Skeletal muscle tissue (tissue), 3 donors: ENCODE measurements at regions not wholly inside any gene's neighbourhood (a gene's known extent, or its start where the extent isn't known, plus 50 kb on each side); places are given as distances from the start of the nearest gene placed in this dataset.

Source experiments
- H3K27ac ChIP-seq: one replicate; pipeline ENCODE4 v1.7.0; 2013; ENCODE audit warnings: mild to moderate bottlenecking, low read depth, low read length, inconsistent platforms
- H3K27me3 ChIP-seq, 3 donors: one replicate each; pipeline ENCODE4 v1.7.0; 2013; ENCODE audit warnings: low read length in 3 of 3; ENCODE audit not compliant: control insufficient read depth in 3 of 3, insufficient read depth in 3 of 3
- H3K36me3 ChIP-seq, 3 donors: one replicate each; pipeline ENCODE4 v1.7.0; 2013; ENCODE audit warnings: low read length in 3 of 3; ENCODE audit not compliant: control insufficient read depth in 3 of 3, insufficient read depth in 3 of 3
- H3K4me1 ChIP-seq, 3 donors: one replicate each; pipeline ENCODE4 v1.7.0; 2013; ENCODE audit warnings: low read length in 3 of 3, mild to moderate bottlenecking in 3 of 3; ENCODE audit not compliant: control insufficient read depth in 3 of 3, insufficient read depth in 3 of 3
- H3K4me3 ChIP-seq, 3 donors: one replicate each; pipeline ENCODE4 v1.7.0; 2013; ENCODE audit warnings: low read length in 3 of 3
- H3K9ac ChIP-seq, 3 donors: one replicate each; pipeline ENCODE4 v1.7.0; 2013; ENCODE audit warnings: low read length in 3 of 3, mild to moderate bottlenecking in 3 of 3, moderate library complexity in 2 of 3, low read depth in 1 of 3
- H3K9me3 ChIP-seq, 3 donors: one replicate each; pipeline ENCODE4 v1.7.0; 2013; ENCODE audit warnings: low read length in 3 of 3; ENCODE audit not compliant: control insufficient read depth in 3 of 3
- donor health status: Osteomylitis.

GRCh38 chrX:45842207-45842925 lies 641.7 kb upstream of the DIPK2B start:
- Histone ChIP-seq H3K27ac (no peak overlapping the region), H3K27me3 (no peaks in the 10 kb centered on the region), H3K4me1 (no peaks in the 10 kb centered on the region), H3K36me3 (no peaks in the 10 kb centered on the region), H3K9ac (no peak overlapping the region), H3K4me3 (no peak overlapping the region), H3K9me3 (no peaks in the 10 kb centered on the region)

DNA sequence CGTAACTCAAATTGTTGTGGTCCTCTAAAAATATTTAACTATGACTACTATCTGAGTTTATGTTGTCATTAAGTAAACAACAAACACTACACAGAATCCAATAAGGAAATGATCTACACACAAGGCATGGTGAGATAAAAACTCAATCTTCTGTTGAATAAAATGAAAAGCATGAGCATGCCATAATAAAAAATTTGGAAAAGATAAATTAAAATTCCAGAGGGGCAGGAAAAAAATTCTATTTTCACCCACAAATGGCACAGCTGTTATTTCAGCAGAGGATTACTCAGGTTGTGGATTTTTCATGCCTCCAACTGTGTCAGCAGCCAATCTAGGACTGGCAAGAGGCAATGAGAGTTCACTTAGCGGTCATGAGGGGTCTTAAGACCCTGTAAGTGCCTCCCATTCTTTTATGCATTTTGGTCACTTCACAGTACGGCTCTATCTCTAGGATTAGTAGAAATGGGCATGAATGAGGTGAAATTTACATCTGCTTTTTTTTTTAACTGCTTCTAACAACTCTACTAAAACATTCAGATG lies 639.8 kb upstream of the DIPK2B start:
- H3K27me3 ChIP-seq, result no peaks in the 10 kb centered on the region
- H3K4me3 ChIP-seq, result no peak overlapping the region
- no peak overlapping the region for H3K27ac ChIP-seq
- H3K9ac ChIP-seq, result no peak overlapping the region
- H3K4me1 ChIP-seq, result no peaks in the 10 kb centered on the region
- no peaks in the 10 kb centered on the region for H3K9me3 ChIP-seq
- no peaks in the 10 kb centered on the region for H3K36me3 ChIP-seq

DNA sequence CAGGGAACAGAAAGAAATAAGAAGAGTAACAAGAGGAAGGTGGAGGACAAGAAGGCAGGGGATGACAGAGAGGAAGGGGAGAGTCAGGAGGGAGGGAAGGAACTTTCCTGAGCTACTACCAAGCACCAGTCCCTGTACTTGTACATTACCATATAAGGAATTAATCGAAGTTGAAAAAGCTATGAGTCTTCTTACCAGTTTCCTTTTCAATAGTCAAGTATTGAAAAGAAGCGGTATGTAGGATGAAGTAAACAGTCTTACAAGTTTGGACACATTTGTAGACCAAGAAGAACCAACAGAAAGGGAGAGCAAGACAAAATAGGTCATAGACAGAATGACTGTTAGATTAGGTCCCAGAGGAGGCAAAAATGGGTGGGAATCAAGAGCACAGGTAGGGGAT lies 629.7 kb upstream of the DIPK2B start:
- Histone ChIP-seq H3K27me3 (peaks cover 0 to 3% (median 0%) of the 10 kb centered on the region in 3 donors), H3K4me3 (no peak overlapping the region), H3K9me3 (no peaks in the 10 kb centered on the region), H3K9ac (no peak overlapping the region), H3K36me3 (no peaks in the 10 kb centered on the region), H3K27ac (no peak overlapping the region), H3K4me1 (no peaks in the 10 kb centered on the region)

- Histone ChIP-seq H3K36me3 (no peaks in the 10 kb centered on the region), H3K27ac (no peak overlapping the region), H3K4me1 (no peaks in the 10 kb centered on the region), H3K27me3 (no peaks in the 10 kb centered on the region), H3K4me3 (no peak overlapping the region), H3K9ac (no peak overlapping the region), H3K9me3 (no peaks in the 10 kb centered on the region)
These were observed 623.8 kb upstream of the DIPK2B start for GRCh38 chrX:45824471-45824870.

GRCh38 chrX:45823536-45823935 lies 622.9 kb upstream of the DIPK2B start:
- H3K4me3 ChIP-seq, result no peak overlapping the region
- H3K27me3 ChIP-seq, result no peaks in the 10 kb centered on the region
- H3K9ac ChIP-seq, result no peak overlapping the region
- no peak overlapping the region for H3K27ac ChIP-seq
- no peaks in the 10 kb centered on the region for H3K4me1 ChIP-seq
- no peaks in the 10 kb centered on the region for H3K9me3 ChIP-seq
- H3K36me3 ChIP-seq, result no peaks in the 10 kb centered on the region

- Histone ChIP-seq H3K27me3 (no peaks in the 10 kb centered on the region), H3K9me3 (no peaks in the 10 kb centered on the region), H3K9ac (no peak overlapping the region), H3K4me1 (no peaks in the 10 kb centered on the region), H3K27ac (no peak overlapping the region), H3K4me3 (no peak overlapping the region), H3K36me3 (no peaks in the 10 kb centered on the region)
These were observed 621.4 kb upstream of the DIPK2B start for GRCh38 chrX:45822124-45822523.

DNA sequence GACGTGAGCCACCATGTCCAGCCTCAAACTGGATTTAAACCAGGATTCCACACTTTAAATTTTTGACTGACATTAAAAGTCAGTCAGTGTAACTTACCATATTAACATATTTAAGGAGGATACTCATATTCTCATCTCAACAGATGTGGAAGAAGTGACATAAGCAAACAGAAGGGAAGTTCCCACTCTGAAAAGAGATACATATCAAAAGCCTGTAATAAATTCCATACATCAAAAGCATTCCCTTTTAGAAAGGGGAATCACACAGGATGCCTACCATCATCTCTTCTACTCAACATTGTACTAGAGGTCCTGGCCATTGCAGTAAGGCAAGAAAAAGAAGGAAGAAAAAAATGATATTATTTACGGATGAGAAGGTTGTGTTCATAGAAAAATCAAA lies 618.2 kb upstream of the DIPK2B start:
- no peaks in the 10 kb centered on the region for H3K4me1 ChIP-seq
- no peak overlapping the region for H3K27ac ChIP-seq
- no peaks in the 10 kb centered on the region for H3K36me3 ChIP-seq
- H3K27me3 ChIP-seq, result no peaks in the 10 kb centered on the region
- H3K4me3 ChIP-seq, result no peak overlapping the region
- no peaks in the 10 kb centered on the region for H3K9me3 ChIP-seq
- no peak overlapping the region for H3K9ac ChIP-seq

DNA sequence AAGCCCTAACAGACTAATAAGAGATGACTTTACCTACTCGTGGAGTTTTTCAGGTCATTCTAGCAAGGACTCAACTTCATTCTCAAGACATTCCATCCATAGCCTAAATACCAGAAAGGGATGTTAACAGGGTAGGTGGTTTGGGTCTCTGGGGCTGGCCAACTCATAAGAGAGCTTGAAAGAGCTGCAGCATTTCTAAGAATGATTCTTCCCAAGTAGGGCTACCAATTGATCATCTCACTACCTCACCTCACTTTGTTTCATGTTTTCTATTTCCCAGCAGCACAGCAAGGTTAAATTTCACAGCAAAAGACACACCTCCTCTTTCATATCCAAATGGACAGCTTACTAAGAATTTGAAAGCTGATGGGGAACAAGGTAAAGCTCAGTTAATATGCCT lies 614.8 kb upstream of the DIPK2B start:
- Histone ChIP-seq H3K27ac (no peak overlapping the region), H3K4me1 (no peaks in the 10 kb centered on the region), H3K4me3 (no peak overlapping the region), H3K36me3 (no peaks in the 10 kb centered on the region), H3K27me3 (no peaks in the 10 kb centered on the region), H3K9ac (no peak overlapping the region), H3K9me3 (no peaks in the 10 kb centered on the region)

DNA sequence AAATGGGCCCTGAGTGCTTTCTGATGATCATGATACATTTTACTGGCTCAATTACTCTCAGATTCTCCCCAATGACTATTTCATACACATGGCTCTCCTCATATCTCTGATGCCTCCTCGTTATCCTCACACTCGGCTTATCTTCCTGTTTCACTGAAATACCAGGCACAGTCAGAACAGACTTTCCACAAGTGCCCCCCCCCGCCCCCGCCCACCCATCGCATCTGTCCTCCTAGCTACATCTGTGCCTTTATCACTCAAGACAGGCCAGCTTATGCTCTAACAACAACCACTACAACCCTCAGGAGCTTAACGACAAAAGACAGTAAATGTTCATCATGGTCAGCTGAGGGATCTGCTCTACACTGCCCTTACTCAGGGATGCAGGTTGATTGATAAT lies 610.6 kb upstream of the DIPK2B start:
- Histone ChIP-seq H3K36me3 (no peaks in the 10 kb centered on the region), H3K4me3 (no peak overlapping the region), H3K27ac (no peak overlapping the region), H3K9ac (no peak overlapping the region), H3K27me3 (peaks cover 0 to 8% (median 0%) of the 10 kb centered on the region in 3 donors), H3K4me1 (no peaks in the 10 kb centered on the region), H3K9me3 (no peaks in the 10 kb centered on the region)

DNA sequence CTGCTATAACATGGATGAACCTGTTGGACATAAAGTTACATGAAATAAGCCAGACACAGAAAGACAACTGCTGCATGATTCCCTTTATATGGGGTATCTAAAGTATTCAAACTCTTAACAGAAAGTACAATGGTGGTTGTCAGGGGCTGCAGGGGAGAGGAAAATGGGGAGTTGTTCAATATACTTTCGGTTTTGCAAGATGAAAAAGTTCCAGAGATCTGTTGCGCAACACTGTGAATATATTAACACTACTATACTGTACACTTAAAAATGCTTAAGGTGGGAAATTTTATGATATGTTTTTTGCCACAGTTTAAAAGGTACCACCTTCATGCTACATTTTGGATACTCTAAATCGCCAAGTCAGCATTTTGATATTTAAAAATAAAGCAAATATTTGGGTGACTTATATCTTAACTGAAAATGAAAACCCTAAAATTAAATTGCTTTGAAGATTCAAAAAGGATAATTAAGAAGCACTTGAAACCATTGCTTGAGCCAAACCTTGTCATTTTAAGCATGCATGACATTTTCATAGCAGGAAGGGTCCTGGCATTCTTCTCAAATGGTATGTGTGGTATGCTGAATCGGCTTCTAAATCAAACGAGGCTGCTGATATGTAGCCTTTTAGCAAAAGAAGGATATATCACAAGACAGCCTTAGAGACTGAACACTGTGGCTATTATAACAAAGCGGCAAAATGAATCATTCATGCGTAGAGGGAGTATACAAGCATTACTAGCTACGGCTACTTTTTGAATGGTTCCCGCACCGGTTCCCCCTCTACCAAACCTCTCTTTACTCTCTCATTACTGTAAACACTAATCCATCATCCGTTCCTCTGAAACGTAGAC lies 607.1 kb upstream of the DIPK2B start:
- Histone ChIP-seq H3K36me3 (no peaks in the 10 kb centered on the region), H3K9ac (peak overlapping the region in 1 of 3 donors; percentile 2), H3K27ac (no peak overlapping the region), H3K9me3 (no peaks in the 10 kb centered on the region), H3K27me3 (peaks cover 0 to 17% (median 0%) of the 10 kb centered on the region in 3 donors), H3K4me3 (no peak overlapping the region), H3K4me1 (no peaks in the 10 kb centered on the region)
